HepG2 (cell line): ENCODE measurements at regions not wholly inside any gene's neighbourhood (a gene's known extent, or its start where the extent isn't known, plus 50 kb on each side); places are given as distances from the start of the nearest gene placed in this dataset.

Source experiments
- ATAC-seq: fragments of 200-7000 bp; cut with Tn5 transposase; 3 replicates; pipeline ENCODE4 v1.9.1; 2020; ENCODE audit warnings: mild to moderate bottlenecking, moderate library complexity
- BruUV-seq: library from RNA; stranded (reverse); fragments of 400-500 nt; replicated peaks from 2 replicates; lab custom pipeline; 2021; lab: Mats Ljungman, UMichigan
- CTCF ChIA-PET: fragments of 300-600 bp; formaldehyde crosslinking; extraction: SDS; loops from one replicate; lab custom pipeline; 2021; ENCODE audit warnings: low total read pairs, inconsistent platforms, low intra/inter-chr PET ratio; lab: Yijun Ruan, JAX
- POLR2A ChIA-PET: fragments of 350-600 bp; sonication (Branson Sonifier 250); formaldehyde crosslinking; loops from one replicate; lab custom pipeline; 2020; ENCODE audit warnings: antibody characterized with exemption, inconsistent platforms; lab: Yijun Ruan, JAX
- DNase-seq: peaks from one replicate; pipeline ENCODE4 v3.0.0-alpha.2; 2015; ENCODE audit warnings: low spot score
- FAIRE-seq: peaks from 3 replicates; lab custom pipeline; 2011; peaks lifted over from hg19 to GRCh38; lab: Jason Lieb, UNC
- H2AFZ ChIP-seq: one replicate; pipeline ENCODE4 v1.6.1; 2011; ENCODE audit warnings: low read length, inconsistent platforms
- H3K27ac ChIP-seq: fragments of 300-600 bp; 3 replicates; pipeline ENCODE4 v1.8.0; 2011; ENCODE audit warnings: mixed run types, mild to moderate bottlenecking, mixed read lengths, low read length, inconsistent platforms; ENCODE audit not compliant: insufficient read depth; ENCODE audit errors: extremely low read length
- H3K27me3 ChIP-seq, 2 experiments: fragments of 200-600 bp in 1 of 2; 2 replicates in 1 of 2; 3 replicates in 1 of 2; pipeline versions ENCODE4 v1.6.0 to v1.8.0; 2011; ENCODE audit warnings: low read length in 2 of 2, mild to moderate bottlenecking in 2 of 2, moderate library complexity in 2 of 2, inconsistent platforms in 1 of 2; ENCODE audit not compliant: insufficient read depth in 2 of 2, control insufficient read depth in 1 of 2
- H3K36me3 ChIP-seq, 2 experiments: fragments of 200-600 bp in 1 of 2; replicated peaks in 1 of 2; 2 replicates in 1 of 2; 3 replicates in 1 of 2; pipeline versions ENCODE4 v1.5.1 to v1.8.0; 2011; ENCODE audit warnings: low read length in 2 of 2, inconsistent platforms in 1 of 2; ENCODE audit not compliant: insufficient read depth in 2 of 2, control insufficient read depth in 1 of 2
- H3K4me1 ChIP-seq: 2 replicates; pipeline ENCODE4 v1.5.1; 2012; ENCODE audit warnings: low read length, inconsistent platforms; ENCODE audit not compliant: insufficient read depth
- H3K4me2 ChIP-seq: 2 replicates; pipeline ENCODE4 v1.6.0; 2011; ENCODE audit warnings: low read depth, low read length, inconsistent platforms
- H3K4me3 ChIP-seq, 3 experiments: fragments of 200-600 bp in 1 of 3; sonication (generic), shearing (Covaris generic) in 1 of 3; replicated peaks in 1 of 3; 2 replicates each; pipeline ENCODE4 v1.5.1; 2011 to 2016; ENCODE audit warnings: low read length in 3 of 3, inconsistent platforms in 2 of 3, low read depth in 2 of 3, mild to moderate bottlenecking in 2 of 3, control low read depth in 1 of 3, mixed read lengths in 1 of 3; ENCODE audit not compliant: insufficient read depth in 1 of 3
- H3K79me2 ChIP-seq: one replicate; pipeline ENCODE4 v1.6.1; 2011; ENCODE audit warnings: low read length, inconsistent platforms; ENCODE audit not compliant: insufficient read depth
- H3K9ac ChIP-seq: 2 replicates; pipeline ENCODE4 v1.6.0; 2011; ENCODE audit warnings: mild to moderate bottlenecking, low read depth, low read length, inconsistent platforms; ENCODE audit not compliant: insufficient read depth
- H3K9me3 ChIP-seq: 2 replicates; pipeline ENCODE4 v1.5.1; 2012; ENCODE audit warnings: mild to moderate bottlenecking, low read length
- H4K20me1 ChIP-seq: 2 replicates; pipeline ENCODE4 v1.6.0; 2011; ENCODE audit warnings: inconsistent platforms, mild to moderate bottlenecking, low read length, moderate library complexity; ENCODE audit not compliant: insufficient read depth
- ADNP ChIP-seq: sonication (generic); formaldehyde crosslinking; IDR thresholded peaks from 2 replicates; pipeline ENCODE4 v1.4.0; 2020; ENCODE audit warnings: missing genetic modification reagents
- AKAP8 ChIP-seq: sonication (generic); formaldehyde crosslinking; IDR thresholded peaks from 2 replicates; pipeline ENCODE4 v1.5.1; 2020; ENCODE audit warnings: mild to moderate bottlenecking, missing genetic modification reagents
- BATF2 ChIP-seq: sonication (generic); formaldehyde crosslinking; IDR thresholded peaks from 2 replicates; pipeline ENCODE4 v1.8.0; 2022; ENCODE audit warnings: mild to moderate bottlenecking, missing genetic modification reagents, moderate library complexity
- BCL6 ChIP-seq: IDR thresholded peaks from 2 replicates; pipeline ENCODE4 v1.6.1; 2016; ENCODE audit warnings: missing genetic modification reagents, missing compliant biosample characterization
- DNMT1 ChIP-seq: sonication (generic); formaldehyde crosslinking; IDR thresholded peaks from 2 replicates; pipeline ENCODE4 v1.5.1; 2020; ENCODE audit warnings: mild to moderate bottlenecking, missing genetic modification reagents
- FOXK2 ChIP-seq: fragments of 450-650 bp; IDR thresholded peaks from 2 replicates; pipeline ENCODE4 v1.6.1; 2016
- HDAC2 ChIP-seq: sonication (generic); formaldehyde crosslinking; IDR thresholded peaks from 2 replicates; pipeline ENCODE4 v1.4.0; 2020; ENCODE audit warnings: missing genetic modification reagents
- NCOA1 ChIP-seq: sonication (generic); formaldehyde crosslinking; IDR thresholded peaks from 2 replicates; pipeline ENCODE4 v1.9.0; 2021; ENCODE audit warnings: missing genetic modification reagents
- NFRKB ChIP-seq: fragments of 450-650 bp; IDR thresholded peaks from 2 replicates; pipeline ENCODE4 v1.6.1; 2017
- PCBP2 ChIP-seq: fragments of 200-400 bp; formaldehyde crosslinking; optimal IDR thresholded peaks from 2 replicates; pipeline ENCODE3; 2018; ENCODE audit warnings: low read length, low read depth; ENCODE audit not compliant: poor library complexity, severe bottlenecking
- POGZ ChIP-seq: sonication (generic); formaldehyde crosslinking; IDR thresholded peaks from 2 replicates; pipeline ENCODE4 v1.4.0; 2020; ENCODE audit warnings: mild to moderate bottlenecking, missing genetic modification reagents
- REPIN1 ChIP-seq: sonication (generic); formaldehyde crosslinking; IDR thresholded peaks from 2 replicates; pipeline ENCODE4 v1.8.0; 2022; ENCODE audit warnings: missing genetic modification reagents, low read depth, mild to moderate bottlenecking, borderline replicate concordance
- ZFP41 ChIP-seq: sonication (generic); formaldehyde crosslinking; IDR thresholded peaks from 2 replicates; pipeline ENCODE4 v1.4.0; 2020; ENCODE audit warnings: mild to moderate bottlenecking, missing genetic modification reagents, borderline replicate concordance
- ZNF24 ChIP-seq: fragments of 450-650 bp; IDR thresholded peaks from 2 replicates; pipeline ENCODE4 v1.6.1; 2017; ENCODE audit warnings: antibody characterized with exemption, mild to moderate bottlenecking
- ZNF446 ChIP-seq: sonication (generic); formaldehyde crosslinking; IDR thresholded peaks from 2 replicates; pipeline ENCODE4 v1.5.0; 2020; ENCODE audit warnings: mild to moderate bottlenecking, missing genetic modification reagents
- ZNF780A ChIP-seq: sonication (generic); formaldehyde crosslinking; IDR thresholded peaks from 2 replicates; pipeline ENCODE4 v1.8.0; 2022; ENCODE audit warnings: mild to moderate bottlenecking, missing genetic modification reagents, moderate library complexity
- WGBS: methylation state at CpG from one replicate; pipeline ENCODE4 v1.1.6; 2017; ENCODE audit warnings: low lambda C conversion rate; 5-methylcytosine and 5-hydroxymethylcytosine counted together
- in situ Hi-C: cut with HindIII; loops from 2 replicates; pipeline ENCODE4 v1.10.0; 2017; ENCODE audit warnings: low pct_unique_long_range_greater_than_20kb; ENCODE audit not compliant: extremely low pct_ligation_motif_present
- intact Hi-C: fragments of 100-400 bp; cut with micrococcal nuclease; formaldehyde crosslinking; loops from one replicate; pipeline ENCODE4 v1.10.0; 2022; ENCODE audit not compliant: unreplicated experiment
- TF ChIP-seq, protein P1 (sequence below): sonication (generic); formaldehyde crosslinking; IDR thresholded peaks from 2 replicates; pipeline ENCODE4 v1.5.1; 2020; ENCODE audit warnings: mild to moderate bottlenecking, missing genetic modification reagents, moderate library complexity
- TF ChIP-seq, protein P2 (sequence below): sonication (generic); formaldehyde crosslinking; IDR thresholded peaks from 2 replicates; pipeline ENCODE4 v1.4.0; 2020; ENCODE audit warnings: missing genetic modification reagents
- TF ChIP-seq, protein P3 (sequence below): sonication (generic); formaldehyde crosslinking; IDR thresholded peaks from 2 replicates; pipeline ENCODE4 v1.5.1; 2020; ENCODE audit warnings: mild to moderate bottlenecking, moderate library complexity, missing genetic modification reagents

- no peak for FAIRE-seq
- H3K9ac ChIP-seq, result no peak overlapping the region
- H3K4me2 ChIP-seq, result no peak overlapping the region
- no TSS peak for BruUV-seq
- TF ChIP-seq ZFP41, result no peak
- TF ChIP-seq, protein P1, sequence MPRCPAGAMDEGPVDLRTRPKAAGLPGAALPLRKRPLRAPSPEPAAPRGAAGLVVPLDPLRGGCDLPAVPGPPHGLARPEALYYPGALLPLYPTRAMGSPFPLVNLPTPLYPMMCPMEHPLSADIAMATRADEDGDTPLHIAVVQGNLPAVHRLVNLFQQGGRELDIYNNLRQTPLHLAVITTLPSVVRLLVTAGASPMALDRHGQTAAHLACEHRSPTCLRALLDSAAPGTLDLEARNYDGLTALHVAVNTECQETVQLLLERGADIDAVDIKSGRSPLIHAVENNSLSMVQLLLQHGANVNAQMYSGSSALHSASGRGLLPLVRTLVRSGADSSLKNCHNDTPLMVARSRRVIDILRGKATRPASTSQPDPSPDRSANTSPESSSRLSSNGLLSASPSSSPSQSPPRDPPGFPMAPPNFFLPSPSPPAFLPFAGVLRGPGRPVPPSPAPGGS (CRISPR knock-in tag), result no peak
- TF ChIP-seq FOXK2, result no peak
- TF ChIP-seq, protein P2, sequence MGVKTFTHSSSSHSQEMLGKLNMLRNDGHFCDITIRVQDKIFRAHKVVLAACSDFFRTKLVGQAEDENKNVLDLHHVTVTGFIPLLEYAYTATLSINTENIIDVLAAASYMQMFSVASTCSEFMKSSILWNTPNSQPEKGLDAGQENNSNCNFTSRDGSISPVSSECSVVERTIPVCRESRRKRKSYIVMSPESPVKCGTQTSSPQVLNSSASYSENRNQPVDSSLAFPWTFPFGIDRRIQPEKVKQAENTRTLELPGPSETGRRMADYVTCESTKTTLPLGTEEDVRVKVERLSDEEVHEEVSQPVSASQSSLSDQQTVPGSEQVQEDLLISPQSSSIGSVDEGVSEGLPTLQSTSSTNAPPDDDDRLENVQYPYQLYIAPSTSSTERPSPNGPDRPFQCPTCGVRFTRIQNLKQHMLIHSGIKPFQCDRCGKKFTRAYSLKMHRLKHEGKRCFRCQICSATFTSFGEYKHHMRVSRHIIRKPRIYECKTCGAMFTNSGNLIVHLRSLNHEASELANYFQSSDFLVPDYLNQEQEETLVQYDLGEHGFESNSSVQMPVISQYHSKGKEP (CRISPR knock-in tag), result no peak
- TF ChIP-seq POGZ (CRISPR knock-in tag), result no peak
- TF ChIP-seq ZNF780A (CRISPR knock-in tag), result no peak
- TF ChIP-seq, protein P3, sequence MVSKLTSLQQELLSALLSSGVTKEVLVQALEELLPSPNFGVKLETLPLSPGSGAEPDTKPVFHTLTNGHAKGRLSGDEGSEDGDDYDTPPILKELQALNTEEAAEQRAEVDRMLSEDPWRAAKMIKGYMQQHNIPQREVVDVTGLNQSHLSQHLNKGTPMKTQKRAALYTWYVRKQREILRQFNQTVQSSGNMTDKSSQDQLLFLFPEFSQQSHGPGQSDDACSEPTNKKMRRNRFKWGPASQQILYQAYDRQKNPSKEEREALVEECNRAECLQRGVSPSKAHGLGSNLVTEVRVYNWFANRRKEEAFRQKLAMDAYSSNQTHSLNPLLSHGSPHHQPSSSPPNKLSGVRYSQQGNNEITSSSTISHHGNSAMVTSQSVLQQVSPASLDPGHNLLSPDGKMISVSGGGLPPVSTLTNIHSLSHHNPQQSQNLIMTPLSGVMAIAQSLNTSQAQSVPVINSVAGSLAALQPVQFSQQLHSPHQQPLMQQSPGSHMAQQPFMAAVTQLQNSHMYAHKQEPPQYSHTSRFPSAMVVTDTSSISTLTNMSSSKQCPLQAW (CRISPR knock-in tag), result no peak
- no peak for TF ChIP-seq DNMT1
- TF ChIP-seq ADNP (CRISPR knock-in tag), result no peak
- no peak for TF ChIP-seq NCOA1 (CRISPR knock-in tag)
- no peak for TF ChIP-seq NFRKB
- TF ChIP-seq AKAP8 (CRISPR knock-in tag), result no peak
- no peak for TF ChIP-seq BCL6 (CRISPR knock-in tag)
- TF ChIP-seq ZNF24, result no peak
- TF ChIP-seq ZNF446, result no peak
- TF ChIP-seq REPIN1, result no peak
- TF ChIP-seq HDAC2, result no peak
- TF ChIP-seq PCBP2, result no peak
- TF ChIP-seq BATF2 (CRISPR knock-in tag), result no peak
- no peaks in the 10 kb centered on the region for H3K9me3 ChIP-seq
- no peak for DNase-seq
- intact Hi-C loops (no loop called here), in situ Hi-C loops (no loop called here)
- POLR2A ChIA-PET, result no interaction called here
- CTCF ChIA-PET, result no interaction called here
- no peak for ATAC-seq
- no peak overlapping the region for H3K27ac ChIP-seq
- no peaks in the 10 kb centered on the region for H4K20me1 ChIP-seq
- H3K36me3 ChIP-seq, result no peaks in the 10 kb centered on the region
- no peaks in the 10 kb centered on the region for H3K27me3 ChIP-seq
- 0 out of 2 replicates have a peak, but pooled peaks cover 8% of the 10 kb centered on the region for H3K4me1 ChIP-seq
- H2AFZ ChIP-seq, result no peak overlapping the region
- H3K79me2 ChIP-seq, result no peaks in the 10 kb centered on the region
- 21% methylated on average over 4 of the region's 4 CpGs for WGBS
- no peak overlapping the region for H3K4me3 ChIP-seq
Observed at GRCh38 chr9:120263836-120264235, 316.1 kb downstream of the CDK5RAP2 start.
